Keratinocyte (primary cell): ENCODE measurements at regions not wholly inside any gene's neighbourhood (a gene's known extent, or its start where the extent isn't known, plus 50 kb on each side); places are given as distances from the start of the nearest gene placed in this dataset.

Experiments used
- DNase-seq: peaks from one replicate; pipeline ENCODE4 v3.0.0-alpha.2; 2011; ENCODE audit warnings: low read depth, missing footprints, low spot score
- FAIRE-seq: peaks from 2 replicates; lab custom pipeline; 2011; peaks lifted over from hg19 to GRCh38; lab: Jason Lieb, UNC
- H2AFZ ChIP-seq: 2 replicates; pipeline ENCODE4 v1.6.0; 2012; ENCODE audit warnings: low read length, control low read depth, inconsistent platforms; ENCODE audit not compliant: control insufficient read depth
- H3K27ac ChIP-seq: 2 replicates; pipeline ENCODE4 v1.5.1; 2011; ENCODE audit warnings: low read length; ENCODE audit not compliant: control insufficient read depth, insufficient read depth
- H3K27me3 ChIP-seq: 3 replicates; pipeline ENCODE4 v1.6.0; 2011; ENCODE audit warnings: low read length; ENCODE audit not compliant: control insufficient read depth, insufficient read depth; ENCODE audit errors: extremely low read depth
- H3K36me3 ChIP-seq, 2 experiments: 2 replicates in 1 of 2; 3 replicates in 1 of 2; pipeline ENCODE4 v1.5.1; 2011; ENCODE audit warnings: low read length in 2 of 2, mild to moderate bottlenecking in 1 of 2; ENCODE audit not compliant: control insufficient read depth in 2 of 2, insufficient read depth in 2 of 2; ENCODE audit errors: extremely low read depth in 1 of 2
- H3K4me1 ChIP-seq: 3 replicates; pipeline ENCODE4 v1.5.1; 2011; ENCODE audit warnings: low read length; ENCODE audit not compliant: control insufficient read depth, insufficient read depth; ENCODE audit errors: extremely low read depth
- H3K4me2 ChIP-seq: 3 replicates; pipeline ENCODE4 v1.6.0; 2011; ENCODE audit warnings: low read depth, low read length; ENCODE audit not compliant: control insufficient read depth, insufficient read depth; ENCODE audit errors: extremely low read depth
- H3K4me3 ChIP-seq, 3 experiments: fragments of 200-600 bp in 1 of 3; sonication (generic) in 1 of 3; 2 replicates in 2 of 3; 3 replicates in 1 of 3; pipeline ENCODE4 v1.5.1; 2011 to 2016; ENCODE audit warnings: low read length in 3 of 3, mild to moderate bottlenecking in 3 of 3, control low read depth in 2 of 3, inconsistent platforms in 1 of 3, low read depth in 1 of 3, mixed read lengths in 1 of 3, mixed run types in 1 of 3, moderate library complexity in 1 of 3; ENCODE audit not compliant: control insufficient read depth in 2 of 3, insufficient read depth in 2 of 3; ENCODE audit errors: extremely low read depth in 1 of 3
- H3K79me2 ChIP-seq: 2 replicates; pipeline ENCODE4 v1.6.0; 2012; ENCODE audit warnings: low read length; ENCODE audit not compliant: control insufficient read depth, insufficient read depth
- H3K9ac ChIP-seq: 3 replicates; pipeline ENCODE4 v1.6.0; 2011; ENCODE audit warnings: low read length; ENCODE audit not compliant: control insufficient read depth, insufficient read depth; ENCODE audit errors: extremely low read depth
- H3K9me1 ChIP-seq: 3 replicates; pipeline ENCODE4 v1.6.0; 2011; ENCODE audit warnings: low read length; ENCODE audit not compliant: control insufficient read depth, insufficient read depth; ENCODE audit errors: extremely low read depth
- H3K9me3 ChIP-seq: 2 replicates; pipeline ENCODE4 v1.5.1; 2012; ENCODE audit warnings: low read depth, low read length; ENCODE audit not compliant: control insufficient read depth
- H4K20me1 ChIP-seq: 3 replicates; pipeline ENCODE4 v1.6.0; 2011; ENCODE audit warnings: low read length; ENCODE audit not compliant: control insufficient read depth, insufficient read depth; ENCODE audit errors: extremely low read depth
- EZH2 ChIP-seq: IDR thresholded peaks from one replicate; pipeline ENCODE4 v1.6.1; 2012; ENCODE audit warnings: inconsistent platforms, mild to moderate bottlenecking, low read length, moderate library complexity
- dilution Hi-C: fragments of 300-500 bp; cut with MboI; formaldehyde crosslinking; loops from one replicate; pipeline ENCODE4 v1.7.0; 2020; ENCODE audit warnings: low sequenced_read_pairs; ENCODE audit not compliant: extremely low pct_ligation_motif_present
- TF ChIP-seq, protein P1 (sequence below), 3 experiments: IDR thresholded peaks in 1 of 3; conservative IDR thresholded peaks in 1 of 3; optimal IDR thresholded peaks in 1 of 3; 2 replicates in 2 of 3; 3 replicates in 1 of 3; pipeline versions ENCODE3 to v1.5.1; 2011; ENCODE audit warnings: low read length in 3 of 3, mild to moderate bottlenecking in 3 of 3, moderate library complexity in 2 of 3, control low read depth in 1 of 3, inconsistent platforms in 1 of 3; ENCODE audit not compliant: insufficient read depth in 2 of 3; ENCODE audit errors: extremely low read depth in 1 of 3

DNA sequence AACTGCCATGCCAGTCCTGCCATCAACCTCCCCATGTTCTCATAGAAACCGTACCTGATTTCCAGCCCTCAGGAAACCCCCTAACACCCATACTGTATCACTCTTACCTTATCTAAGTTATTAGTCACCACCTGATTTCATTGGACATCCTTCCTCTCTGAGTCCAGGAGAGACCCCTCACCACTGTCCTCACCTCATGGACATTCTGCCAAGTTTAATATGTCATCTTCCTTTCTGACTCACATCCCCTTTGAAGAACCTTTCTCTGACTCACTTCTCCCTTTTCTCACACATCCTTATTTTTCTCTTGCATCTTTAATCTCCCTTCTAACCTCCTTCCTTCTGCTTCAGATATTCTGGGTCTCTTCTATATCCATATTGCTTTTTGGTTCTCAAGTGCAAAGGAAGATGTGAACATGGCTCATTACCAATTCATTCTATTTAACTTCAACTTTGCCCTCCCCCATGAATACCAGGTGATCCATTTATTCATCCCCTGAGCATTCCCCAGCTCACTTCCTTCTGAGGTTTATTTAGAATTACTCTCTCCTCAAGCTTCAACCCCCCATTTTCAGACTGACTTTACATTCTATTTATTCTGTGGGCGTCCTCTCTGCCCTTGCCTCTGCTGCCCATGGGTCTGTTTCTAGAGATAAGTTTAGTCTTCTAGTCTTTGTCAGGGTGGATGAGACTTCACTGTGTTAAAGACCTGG, 206.8 kb upstream of the ESRRG start:
- Histone ChIP-seq H3K9me3 (no peaks in the 10 kb centered on the region), H3K4me1 (peaks cover 22% of the 10 kb centered on the region), H3K9ac (no peak overlapping the region), H3K36me3 (no peaks in the 10 kb centered on the region), H3K27me3 (no peaks in the 10 kb centered on the region), H3K79me2 (no peaks in the 10 kb centered on the region), H3K9me1 (no peaks in the 10 kb centered on the region), H3K27ac (peak overlapping the region; percentile 84), H2AFZ (peak overlapping the region; percentile 54), H3K4me2 (peak overlapping the region; percentile 40), H3K4me3 (no peak overlapping the region), H4K20me1 (no peaks in the 10 kb centered on the region)
- FAIRE-seq (peak; percentile 96), DNase-seq (peak; percentile 73)
- dilution Hi-C loops = no loop called here
- TF ChIP-seq EZH2 = no peak
- TF ChIP-seq, protein P1, sequence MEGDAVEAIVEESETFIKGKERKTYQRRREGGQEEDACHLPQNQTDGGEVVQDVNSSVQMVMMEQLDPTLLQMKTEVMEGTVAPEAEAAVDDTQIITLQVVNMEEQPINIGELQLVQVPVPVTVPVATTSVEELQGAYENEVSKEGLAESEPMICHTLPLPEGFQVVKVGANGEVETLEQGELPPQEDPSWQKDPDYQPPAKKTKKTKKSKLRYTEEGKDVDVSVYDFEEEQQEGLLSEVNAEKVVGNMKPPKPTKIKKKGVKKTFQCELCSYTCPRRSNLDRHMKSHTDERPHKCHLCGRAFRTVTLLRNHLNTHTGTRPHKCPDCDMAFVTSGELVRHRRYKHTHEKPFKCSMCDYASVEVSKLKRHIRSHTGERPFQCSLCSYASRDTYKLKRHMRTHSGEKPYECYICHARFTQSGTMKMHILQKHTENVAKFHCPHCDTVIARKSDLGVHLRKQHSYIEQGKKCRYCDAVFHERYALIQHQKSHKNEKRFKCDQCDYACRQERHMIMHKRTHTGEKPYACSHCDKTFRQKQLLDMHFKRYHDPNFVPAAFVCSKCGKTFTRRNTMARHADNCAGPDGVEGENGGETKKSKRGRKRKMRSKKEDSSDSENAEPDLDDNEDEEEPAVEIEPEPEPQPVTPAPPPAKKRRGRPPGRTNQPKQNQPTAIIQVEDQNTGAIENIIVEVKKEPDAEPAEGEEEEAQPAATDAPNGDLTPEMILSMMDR (optimal IDR thresholded peaks at IDR 0.05 in 1 of 3, IDR thresholded peaks at IDR 0.05 in 1 of 3, conservative IDR thresholded peaks at IDR 0.05 in 1 of 3; ENCODE audit: extremely low read depth in 1 of 3, insufficient read depth in 2 of 3, low read length in 3 of 3) = no peak

DNA sequence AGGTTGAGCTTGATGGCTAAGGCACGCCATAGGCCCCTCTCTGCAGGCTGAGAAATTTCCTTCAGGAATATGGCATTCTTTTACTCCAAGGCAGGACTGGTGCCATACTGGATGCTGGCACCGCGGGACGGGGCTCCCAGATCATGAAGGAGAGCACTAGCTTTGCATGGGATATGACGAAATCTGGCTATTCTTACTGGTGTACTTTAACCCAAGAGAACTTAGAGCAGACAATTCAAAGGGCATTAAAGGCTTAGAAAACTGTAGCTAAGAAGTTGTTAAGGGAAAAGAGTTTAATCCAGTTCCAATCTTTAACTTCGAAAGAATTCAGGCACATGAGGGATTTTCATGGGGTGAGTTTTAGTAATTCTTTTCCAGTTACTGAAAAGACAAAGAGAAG, 204.4 kb upstream of the ESRRG start:
- DNase-seq (no peak), FAIRE-seq (no peak)
- peaks cover 22% of the 10 kb centered on the region for H3K4me1 ChIP-seq
- no peak for TF ChIP-seq EZH2
- TF ChIP-seq, protein P1 (optimal IDR thresholded peaks at IDR 0.05 in 1 of 3, IDR thresholded peaks at IDR 0.05 in 1 of 3, conservative IDR thresholded peaks at IDR 0.05 in 1 of 3; ENCODE audit: extremely low read depth in 1 of 3, insufficient read depth in 2 of 3, low read length in 3 of 3) = no peak
- no peaks in the 10 kb centered on the region for H4K20me1 ChIP-seq
- no peaks in the 10 kb centered on the region for H3K27me3 ChIP-seq
- no peak overlapping the region for H2AFZ ChIP-seq
- H3K9me1 ChIP-seq = no peaks in the 10 kb centered on the region
- no peak overlapping the region for H3K27ac ChIP-seq
- H3K79me2 ChIP-seq = no peaks in the 10 kb centered on the region
- H3K4me2 ChIP-seq = no peak overlapping the region
- dilution Hi-C loops = no loop called here
- no peak overlapping the region for H3K4me3 ChIP-seq
- no peaks in the 10 kb centered on the region for H3K9me3 ChIP-seq
- no peaks in the 10 kb centered on the region for H3K36me3 ChIP-seq
- H3K9ac ChIP-seq = no peak overlapping the region
